MM.1S (cell line): ENCODE measurements at regions not wholly inside any gene's neighbourhood (a gene's known extent, or its start where the extent isn't known, plus 50 kb on each side); places are given as distances from the start of the nearest gene placed in this dataset.

ENCODE experiments used
- EZH2 ChIP-seq: fragments of 300-600 bp; sonication (generic); optimal IDR thresholded peaks from 2 replicates; pipeline ENCODE3; 2017; ENCODE audit warnings: low read depth, mild to moderate bottlenecking, antibody characterized with exemption, low read length, mixed read lengths
- TF ChIP-seq, protein P1 (sequence below): fragments of 300-600 bp; sonication (generic); IDR thresholded peaks from 2 replicates; pipeline ENCODE4 v1.5.1; 2016; ENCODE audit warnings: antibody characterized with exemption, low read length, mixed read lengths

DNA sequence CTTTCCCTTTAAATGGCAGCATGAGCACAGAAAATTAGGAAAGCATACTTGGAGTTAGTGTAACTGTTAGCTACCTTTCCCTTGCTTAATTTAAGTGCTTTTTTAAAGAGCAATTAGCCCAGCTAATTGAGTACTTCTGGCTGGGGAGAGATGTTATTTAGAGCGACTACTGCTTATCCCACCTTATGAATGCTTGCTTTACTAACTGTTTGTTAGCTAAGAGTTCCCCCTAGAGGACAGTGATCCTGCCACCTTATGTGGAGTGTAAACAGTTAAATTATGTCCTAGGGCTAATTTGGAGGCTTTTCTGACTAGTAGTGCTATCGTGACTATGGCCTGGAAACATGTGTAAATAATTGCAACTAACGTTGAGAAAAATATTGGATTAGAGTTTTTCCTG, 909.4 kb downstream of the FSTL5 start:
- no peak for TF ChIP-seq EZH2
- TF ChIP-seq, protein P1, sequence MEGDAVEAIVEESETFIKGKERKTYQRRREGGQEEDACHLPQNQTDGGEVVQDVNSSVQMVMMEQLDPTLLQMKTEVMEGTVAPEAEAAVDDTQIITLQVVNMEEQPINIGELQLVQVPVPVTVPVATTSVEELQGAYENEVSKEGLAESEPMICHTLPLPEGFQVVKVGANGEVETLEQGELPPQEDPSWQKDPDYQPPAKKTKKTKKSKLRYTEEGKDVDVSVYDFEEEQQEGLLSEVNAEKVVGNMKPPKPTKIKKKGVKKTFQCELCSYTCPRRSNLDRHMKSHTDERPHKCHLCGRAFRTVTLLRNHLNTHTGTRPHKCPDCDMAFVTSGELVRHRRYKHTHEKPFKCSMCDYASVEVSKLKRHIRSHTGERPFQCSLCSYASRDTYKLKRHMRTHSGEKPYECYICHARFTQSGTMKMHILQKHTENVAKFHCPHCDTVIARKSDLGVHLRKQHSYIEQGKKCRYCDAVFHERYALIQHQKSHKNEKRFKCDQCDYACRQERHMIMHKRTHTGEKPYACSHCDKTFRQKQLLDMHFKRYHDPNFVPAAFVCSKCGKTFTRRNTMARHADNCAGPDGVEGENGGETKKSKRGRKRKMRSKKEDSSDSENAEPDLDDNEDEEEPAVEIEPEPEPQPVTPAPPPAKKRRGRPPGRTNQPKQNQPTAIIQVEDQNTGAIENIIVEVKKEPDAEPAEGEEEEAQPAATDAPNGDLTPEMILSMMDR = peak; percentile 30; the same call in 1 of the 2 replicates
